WI38 (cell line): ENCODE measurements at regions not wholly inside any gene's neighbourhood (a gene's known extent, or its start where the extent isn't known, plus 50 kb on each side); places are given as distances from the start of the nearest gene placed in this dataset.

Source experiments
- H3K4me3 ChIP-seq: 2 replicates; pipeline ENCODE4 v1.5.1; 2011; ENCODE audit warnings: low read depth, mild to moderate bottlenecking, control low read depth, low read length
- TF ChIP-seq, protein P1 (sequence below): IDR thresholded peaks from 2 replicates; pipeline ENCODE4 v1.5.1; 2012; ENCODE audit warnings: low read depth, mild to moderate bottlenecking, control low read depth, low read length

DNA sequence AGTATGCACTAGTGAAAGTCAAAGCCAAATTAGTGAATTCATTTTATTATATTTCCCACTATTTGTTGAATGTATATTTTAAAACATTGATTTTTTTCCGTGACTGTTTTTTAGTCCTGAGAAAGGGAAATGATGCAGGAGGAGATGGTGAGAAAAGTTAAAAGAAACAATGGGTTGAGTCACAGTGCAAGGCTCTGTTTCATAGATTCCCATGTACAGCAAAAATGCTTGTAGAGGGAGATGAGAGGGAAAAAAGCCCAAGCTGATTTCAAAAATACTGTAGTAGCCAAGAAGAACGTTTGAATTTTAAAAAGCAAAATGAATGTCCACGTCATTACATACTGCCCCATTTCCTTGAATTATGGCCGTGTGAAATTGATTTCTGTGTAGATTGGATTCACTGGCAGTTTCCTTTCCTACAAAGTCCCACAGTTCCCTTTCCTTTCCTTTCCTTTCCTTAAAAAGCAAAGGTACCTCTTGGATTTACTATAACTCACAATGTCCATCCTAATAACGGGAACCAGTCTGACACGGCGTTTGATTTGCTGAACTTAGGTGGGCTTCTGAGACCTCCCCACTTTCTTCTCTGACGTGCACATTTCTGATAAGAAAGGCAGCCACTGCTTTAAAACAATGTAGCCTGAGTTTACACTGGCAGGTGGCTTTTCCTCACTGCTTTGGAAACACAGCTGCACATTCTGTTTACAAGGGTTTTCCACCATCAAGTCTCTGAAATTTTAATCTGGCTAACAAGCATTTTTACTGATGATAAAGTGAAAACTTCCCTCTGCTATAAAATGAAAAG lies 63.7 kb downstream of the SPCS3 start:
- TF ChIP-seq, protein P1, sequence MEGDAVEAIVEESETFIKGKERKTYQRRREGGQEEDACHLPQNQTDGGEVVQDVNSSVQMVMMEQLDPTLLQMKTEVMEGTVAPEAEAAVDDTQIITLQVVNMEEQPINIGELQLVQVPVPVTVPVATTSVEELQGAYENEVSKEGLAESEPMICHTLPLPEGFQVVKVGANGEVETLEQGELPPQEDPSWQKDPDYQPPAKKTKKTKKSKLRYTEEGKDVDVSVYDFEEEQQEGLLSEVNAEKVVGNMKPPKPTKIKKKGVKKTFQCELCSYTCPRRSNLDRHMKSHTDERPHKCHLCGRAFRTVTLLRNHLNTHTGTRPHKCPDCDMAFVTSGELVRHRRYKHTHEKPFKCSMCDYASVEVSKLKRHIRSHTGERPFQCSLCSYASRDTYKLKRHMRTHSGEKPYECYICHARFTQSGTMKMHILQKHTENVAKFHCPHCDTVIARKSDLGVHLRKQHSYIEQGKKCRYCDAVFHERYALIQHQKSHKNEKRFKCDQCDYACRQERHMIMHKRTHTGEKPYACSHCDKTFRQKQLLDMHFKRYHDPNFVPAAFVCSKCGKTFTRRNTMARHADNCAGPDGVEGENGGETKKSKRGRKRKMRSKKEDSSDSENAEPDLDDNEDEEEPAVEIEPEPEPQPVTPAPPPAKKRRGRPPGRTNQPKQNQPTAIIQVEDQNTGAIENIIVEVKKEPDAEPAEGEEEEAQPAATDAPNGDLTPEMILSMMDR: no peak
- H3K4me3 ChIP-seq: peak overlapping the region; percentile 26

DNA sequence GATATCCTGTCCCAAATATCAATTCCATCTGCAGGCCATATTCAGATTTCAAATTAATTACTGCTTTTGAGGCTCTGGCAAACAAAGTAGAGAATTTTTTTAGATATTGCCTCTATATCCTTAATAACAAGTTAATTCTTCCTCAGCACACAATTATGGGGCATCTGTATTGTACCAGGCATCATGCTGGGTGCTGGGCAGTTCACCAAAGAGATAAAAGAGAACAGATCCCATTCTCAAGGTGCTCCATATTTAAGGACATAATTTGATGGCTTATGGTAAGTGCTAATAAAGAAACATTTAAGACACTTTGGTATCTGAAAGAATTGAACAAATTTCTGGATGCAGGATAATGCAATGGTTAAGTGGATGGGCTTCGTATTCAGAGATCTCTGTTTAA lies 65.8 kb downstream of the SPCS3 start:
- TF ChIP-seq, protein P1: no peak
- no peak overlapping the region for H3K4me3 ChIP-seq

DNA sequence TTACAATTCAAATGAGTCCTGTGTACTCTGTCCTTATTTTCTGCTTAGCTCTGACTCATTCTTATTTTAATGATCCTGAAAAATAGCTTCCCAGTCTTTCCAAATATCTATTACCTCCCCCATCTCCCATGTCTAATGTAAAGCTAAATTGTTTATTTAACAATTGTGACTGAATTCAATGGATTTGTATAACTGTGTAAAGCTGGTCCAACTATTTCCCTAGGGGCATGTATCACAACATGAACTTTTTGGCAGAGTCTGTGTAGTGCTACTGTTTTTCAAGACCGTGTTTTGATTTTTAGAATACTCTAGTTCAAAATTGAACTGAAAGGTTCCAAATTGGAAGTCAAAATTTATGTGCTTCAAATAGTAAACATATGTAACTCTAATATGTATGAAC lies 67.8 kb downstream of the SPCS3 start:
- no peak overlapping the region for H3K4me3 ChIP-seq
- TF ChIP-seq, protein P1: no peak

DNA sequence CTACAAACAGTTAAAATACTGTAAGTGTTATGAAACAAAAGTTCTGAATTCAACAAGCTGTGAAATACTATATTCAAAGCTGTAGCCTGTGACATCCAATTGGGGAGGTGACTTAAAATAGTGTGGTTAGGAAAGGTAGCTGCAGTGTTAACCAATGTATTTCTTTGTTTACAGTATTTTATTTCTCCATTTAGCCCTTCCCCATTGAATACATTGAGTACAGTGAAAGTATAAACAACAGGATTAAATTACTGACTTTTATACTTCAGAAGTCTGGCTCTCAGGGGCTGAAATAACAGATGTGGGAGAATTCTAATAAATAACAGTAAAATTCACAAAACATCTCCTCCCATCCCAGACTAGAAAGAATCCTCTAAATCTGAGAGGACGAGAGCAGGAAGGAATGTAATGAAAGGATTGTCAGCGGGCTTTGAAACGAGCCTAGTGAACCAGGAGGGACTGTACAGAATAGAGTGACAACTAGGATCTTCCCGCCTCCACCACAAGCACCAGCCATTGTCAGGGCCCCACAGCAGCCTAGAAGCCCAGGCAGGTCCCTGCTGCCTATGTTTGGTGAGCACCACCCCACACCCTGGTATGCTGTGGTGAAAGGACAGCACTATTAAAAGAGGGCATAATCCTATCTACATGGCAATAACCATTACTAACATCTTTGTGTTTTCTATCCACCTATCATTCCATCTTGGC lies 73.7 kb downstream of the SPCS3 start:
- TF ChIP-seq, protein P1: no peak
- H3K4me3 ChIP-seq: no peak overlapping the region

DNA sequence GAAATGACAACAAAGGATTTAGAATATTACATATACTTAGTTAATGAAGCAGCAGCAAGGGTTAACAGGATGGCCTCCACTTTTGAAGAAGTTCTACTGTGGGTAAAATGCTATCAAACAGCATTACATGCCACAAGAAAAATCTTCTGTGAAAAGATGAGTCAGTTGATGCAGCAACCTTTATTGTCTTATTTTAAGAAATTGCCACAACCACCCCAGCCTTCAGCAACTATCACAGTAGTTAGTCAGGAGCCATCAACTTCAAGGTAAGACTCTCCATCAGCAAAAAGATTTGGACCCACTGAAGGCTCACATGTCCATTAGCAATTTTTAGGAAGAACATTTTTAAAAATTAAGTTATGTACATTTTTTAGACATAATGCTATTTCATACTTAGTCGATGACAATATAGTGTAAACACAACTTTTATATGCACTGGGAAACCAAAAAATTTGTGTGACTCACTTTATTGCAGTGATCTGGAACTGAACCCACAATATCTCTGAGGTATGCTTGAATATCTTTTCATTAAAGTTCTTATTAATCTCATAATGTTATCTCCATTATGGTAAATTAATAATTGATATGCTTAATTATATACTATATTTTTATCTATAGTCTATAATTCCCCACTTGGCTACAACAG lies 81.2 kb downstream of the SPCS3 start:
- H3K4me3 ChIP-seq: no peak overlapping the region
- TF ChIP-seq, protein P1: no peak

DNA sequence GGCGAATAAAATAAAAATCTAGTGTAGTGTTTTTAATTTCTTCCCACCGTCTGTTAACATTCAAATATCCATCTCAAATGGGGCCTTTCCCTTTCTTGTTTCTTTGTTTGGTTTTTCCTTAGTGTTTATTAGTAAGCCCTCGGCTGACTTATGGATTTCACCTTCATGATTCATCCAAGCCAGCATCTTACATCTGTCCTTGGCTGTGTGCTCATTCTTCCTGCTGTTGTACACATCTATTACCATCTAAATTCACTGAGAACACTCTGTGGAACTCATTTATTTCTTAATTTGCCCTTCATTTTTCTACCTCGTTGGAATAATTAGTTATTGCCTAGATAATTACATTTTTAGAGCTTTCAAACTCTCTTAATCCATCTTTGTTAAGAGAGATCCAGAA lies 84.9 kb downstream of the SPCS3 start:
- TF ChIP-seq, protein P1: no peak

DNA sequence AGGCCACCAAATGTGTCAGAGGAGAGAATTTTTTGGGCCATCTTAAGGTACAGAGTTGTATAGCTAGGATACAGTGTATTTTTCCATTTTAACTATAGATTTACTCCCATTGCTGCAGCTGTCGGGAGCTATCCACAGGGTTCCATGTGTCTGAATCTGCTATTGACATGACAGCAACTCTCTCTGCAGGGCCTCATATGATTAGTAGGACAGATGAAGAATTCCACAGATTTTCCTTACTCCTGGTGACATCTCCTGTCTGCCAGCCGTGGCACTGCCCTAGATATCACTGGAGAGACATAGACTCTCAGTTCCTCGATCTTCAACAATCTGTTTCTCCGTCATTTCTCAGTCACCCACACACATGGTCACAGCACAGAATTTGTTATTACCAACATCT lies 86.5 kb downstream of the SPCS3 start:
- TF ChIP-seq, protein P1: no peak

More for the DNA sequence above, 84.9 kb downstream of the SPCS3 start:
- no peak overlapping the region for H3K4me3 ChIP-seq

More for the DNA sequence above, 86.5 kb downstream of the SPCS3 start:
- no peak overlapping the region for H3K4me3 ChIP-seq
